ENCODE measurements at regions not wholly inside any gene's neighbourhood (a gene's known extent, or its start where the extent isn't known, plus 50 kb on each side); places are given as distances from the start of the nearest gene placed in this dataset.
"Not testable (repeated sequence)": the region's sequence is repeated elsewhere in the genome, so short reads cannot be mapped to it uniquely, and the experiment has no call there.

DNA sequence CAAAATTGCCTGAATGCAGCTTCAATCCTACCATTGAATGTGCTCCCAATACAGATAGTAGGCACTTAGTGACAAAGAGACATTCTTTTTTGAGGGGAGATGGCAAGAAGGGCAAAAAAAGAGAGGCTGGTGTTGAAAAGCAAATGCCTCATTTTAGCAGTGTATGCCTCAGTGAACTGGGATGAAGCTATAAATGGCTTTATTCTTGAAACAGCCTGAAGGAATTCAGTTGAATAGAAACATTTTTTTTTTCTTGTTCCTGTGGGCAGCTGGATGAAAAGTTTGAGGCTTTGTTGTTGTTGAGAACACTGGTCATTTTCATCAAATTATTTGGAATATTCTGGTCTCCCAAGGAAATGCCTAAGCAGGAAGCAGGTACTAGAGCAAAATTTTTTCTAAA, 228.9 kb downstream of the RNF144A start:
- DNase-seq: no peak

DNA sequence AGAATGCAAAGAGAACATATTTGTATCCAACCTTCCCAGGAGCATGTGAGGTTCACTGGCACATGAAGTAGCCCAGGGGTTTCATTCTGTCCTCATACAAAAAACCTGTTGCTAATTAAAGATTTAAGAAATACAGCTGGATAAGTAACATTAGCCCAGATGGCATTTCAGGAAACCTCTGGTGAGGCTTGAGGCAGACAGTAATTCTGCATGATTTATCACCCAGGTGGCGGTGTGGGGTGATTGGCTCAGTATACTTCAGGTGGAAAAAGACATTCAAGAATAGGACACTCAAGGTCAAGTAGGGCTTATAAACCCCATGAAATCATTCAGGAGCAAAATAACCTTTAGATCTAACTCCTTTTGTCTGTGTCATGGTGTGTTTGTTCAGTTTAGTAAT, 237.4 kb downstream of the RNF144A start:
- no peak for DNase-seq

DNA sequence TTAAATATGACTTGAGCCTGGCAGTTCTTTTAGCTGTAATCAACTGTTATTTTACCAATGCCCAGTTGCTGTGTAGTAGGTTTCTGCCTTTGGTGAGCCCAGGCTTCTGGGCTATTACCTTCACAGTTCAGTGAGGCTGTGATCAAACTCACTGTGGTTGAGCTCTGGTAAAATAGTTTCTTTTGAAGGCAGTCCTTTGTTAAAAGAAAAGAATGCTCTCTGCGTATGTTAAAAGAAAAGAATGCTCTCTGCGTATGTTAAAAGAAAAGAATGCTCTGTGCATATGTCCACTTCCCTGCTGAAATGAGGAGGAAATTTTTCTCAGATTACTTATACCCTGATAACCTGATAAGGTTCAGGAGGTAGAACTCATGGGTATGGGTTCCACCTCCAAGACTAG, 244.3 kb downstream of the RNF144A start:
- no peak for DNase-seq

DNA sequence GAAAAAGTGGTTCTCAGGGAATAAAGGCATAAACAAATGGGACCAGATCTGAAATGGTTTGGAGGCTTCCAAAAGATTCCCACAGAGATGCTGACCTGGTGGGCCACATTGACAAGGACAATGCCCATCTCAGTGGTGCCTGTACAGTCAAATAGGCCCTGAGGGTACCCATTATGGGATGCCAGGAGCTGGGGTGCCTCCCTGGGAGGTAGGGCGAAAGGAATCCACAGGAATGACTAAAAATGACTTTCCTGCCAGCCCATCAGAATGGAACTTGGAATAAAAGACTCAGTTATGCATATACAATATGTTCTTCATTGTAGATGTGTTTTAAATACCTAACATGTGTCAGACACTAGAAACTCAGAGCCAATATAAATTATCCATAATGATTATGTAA, 248.5 kb downstream of the RNF144A start:
- DNase-seq: no peak

DNA sequence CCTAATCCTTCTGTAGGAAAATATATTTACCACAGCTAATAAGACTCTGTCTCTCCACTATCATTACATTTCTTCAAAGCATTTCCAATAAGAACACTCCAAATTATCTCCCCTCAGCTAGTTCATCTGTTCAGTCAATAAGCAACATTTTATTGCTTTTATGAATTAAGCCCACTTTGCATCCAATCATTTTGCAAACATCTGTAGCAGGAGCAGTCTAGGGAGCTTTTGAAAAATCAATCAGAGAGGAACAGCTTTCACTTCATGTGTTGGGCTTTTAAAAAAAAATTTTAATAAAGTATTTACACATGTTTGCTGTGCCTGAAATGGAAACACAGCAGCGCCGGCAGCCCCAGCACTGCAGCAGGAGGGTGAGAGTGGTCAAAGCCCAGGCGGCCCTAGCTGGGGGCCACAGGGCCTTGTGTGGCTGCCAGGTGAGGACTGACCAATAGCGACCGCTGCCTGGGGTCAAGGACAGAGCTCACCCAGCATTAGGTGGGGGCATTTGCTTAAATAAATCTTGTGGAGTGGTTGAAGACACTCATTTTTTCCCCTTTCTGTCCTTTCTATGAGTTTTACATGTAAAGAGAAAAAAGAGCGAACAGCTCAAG, 250.7 kb downstream of the RNF144A start:
- DNase-seq: no peak

DNA sequence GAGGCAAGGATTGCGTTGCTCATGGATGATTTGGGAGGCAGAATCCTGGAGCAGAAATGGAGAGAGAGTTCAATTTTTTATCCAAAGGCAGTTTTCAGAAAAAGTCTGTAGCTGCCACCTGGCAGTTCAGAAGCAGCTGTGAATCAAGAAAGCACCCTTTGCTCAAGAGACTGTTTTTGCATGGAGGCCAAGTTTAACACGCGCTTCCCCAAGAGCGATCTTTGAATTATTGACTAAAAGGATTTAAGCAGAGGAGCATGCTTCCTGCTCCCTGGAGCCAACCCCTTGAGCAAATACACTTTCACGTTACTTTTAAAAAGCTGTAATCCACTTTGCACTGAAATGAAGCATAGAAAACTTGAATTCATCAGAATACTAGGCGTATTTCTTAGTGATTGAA, 252.4 kb downstream of the RNF144A start:
- DNase-seq: no peak

DNA sequence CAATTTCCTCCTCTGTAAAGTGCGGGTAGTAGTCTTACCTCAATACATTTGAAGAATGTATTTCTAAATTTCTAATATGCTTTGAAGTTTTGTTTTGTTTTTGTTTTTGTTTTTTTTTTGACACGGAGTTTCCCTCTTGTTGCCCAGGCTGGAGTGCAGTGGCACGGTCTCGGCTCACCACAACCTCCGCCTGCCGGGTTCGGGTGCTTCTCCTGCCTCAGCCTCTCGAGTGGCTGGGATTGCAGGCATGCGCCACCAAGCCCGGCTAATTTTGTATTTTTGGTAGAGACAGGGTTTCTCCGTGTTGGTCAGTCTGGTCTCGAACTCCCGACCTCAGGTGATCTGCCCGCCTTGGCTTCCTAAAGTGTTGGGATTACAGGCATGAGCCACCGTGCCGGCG, 261.8 kb downstream of the RNF144A start:
- DNase-seq: not testable (repeated sequence)

DNA sequence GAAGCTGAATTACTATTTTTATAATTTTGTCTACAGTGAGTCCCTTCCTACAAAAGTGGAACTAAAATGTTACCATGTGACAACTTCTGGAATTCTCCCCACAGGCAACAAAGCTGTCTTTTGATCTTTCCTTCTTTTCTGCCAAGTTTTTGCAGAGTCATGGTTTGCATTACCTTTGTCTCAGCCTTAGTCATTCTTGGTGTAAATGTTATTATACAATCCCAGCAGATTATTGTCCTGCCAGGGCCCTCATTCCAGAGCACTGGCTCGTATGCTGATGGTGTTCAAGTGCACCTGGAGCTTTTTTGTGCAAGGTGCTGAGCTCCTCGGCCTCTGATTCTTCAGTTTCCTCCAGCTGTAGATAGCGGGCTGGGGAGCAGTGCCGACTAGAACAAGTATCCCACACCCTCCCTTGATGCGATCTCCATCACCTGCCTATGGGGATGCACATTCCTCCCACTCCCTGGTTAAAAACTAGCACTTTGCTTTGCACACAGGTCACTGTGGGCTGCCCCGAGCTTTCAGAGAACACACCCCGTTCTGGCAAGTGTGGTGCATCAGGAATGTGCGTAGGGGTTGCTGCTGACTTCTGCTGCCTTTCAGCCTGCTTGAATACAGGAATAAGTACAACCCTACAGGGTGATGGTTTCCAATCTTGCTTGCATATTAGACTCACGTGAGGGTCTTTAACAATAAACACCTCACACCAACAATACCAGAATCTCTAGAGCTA, 263.6 kb downstream of the RNF144A start:
- DNase-seq: no peak

DNA sequence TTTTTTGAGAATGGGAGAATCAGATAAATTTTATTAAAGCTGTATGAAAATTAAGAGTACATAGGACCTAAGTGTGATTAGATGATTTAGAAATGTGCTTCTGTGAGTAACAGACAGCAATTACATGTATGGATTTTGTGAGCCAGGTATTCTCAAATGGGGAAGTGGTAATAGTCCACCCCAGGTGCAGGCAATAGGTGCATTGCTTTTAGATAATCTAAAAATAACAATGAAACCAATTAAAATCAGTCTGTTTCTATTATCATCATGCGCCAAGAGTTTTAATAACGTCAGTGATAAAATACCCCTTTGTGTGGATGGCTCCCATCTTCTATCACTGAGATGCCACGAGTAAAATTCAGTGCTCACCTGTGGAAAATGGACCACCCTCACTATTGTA, 265.3 kb downstream of the RNF144A start:
- DNase-seq: no peak

DNA sequence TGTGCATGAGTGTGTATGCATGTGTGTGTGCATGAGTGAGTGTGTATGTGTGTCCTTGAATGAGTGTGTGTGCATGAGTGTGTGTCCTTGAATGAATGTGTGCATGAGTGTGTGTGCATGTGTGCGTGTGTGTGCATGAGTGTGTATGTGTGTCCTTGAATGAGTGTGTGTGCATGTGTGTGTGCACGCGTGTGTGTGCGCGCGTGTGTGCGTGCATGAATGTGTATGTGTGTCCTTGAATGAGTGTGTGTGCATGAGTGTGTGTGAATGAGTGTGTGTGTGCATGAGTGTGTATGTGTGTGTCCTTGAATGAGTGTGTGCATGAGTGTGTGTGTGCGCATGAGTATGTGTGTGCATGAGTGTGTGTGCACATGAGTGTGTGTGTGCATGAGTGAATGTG, 271.9 kb downstream of the RNF144A start:
- DNase-seq: no peak

DNA sequence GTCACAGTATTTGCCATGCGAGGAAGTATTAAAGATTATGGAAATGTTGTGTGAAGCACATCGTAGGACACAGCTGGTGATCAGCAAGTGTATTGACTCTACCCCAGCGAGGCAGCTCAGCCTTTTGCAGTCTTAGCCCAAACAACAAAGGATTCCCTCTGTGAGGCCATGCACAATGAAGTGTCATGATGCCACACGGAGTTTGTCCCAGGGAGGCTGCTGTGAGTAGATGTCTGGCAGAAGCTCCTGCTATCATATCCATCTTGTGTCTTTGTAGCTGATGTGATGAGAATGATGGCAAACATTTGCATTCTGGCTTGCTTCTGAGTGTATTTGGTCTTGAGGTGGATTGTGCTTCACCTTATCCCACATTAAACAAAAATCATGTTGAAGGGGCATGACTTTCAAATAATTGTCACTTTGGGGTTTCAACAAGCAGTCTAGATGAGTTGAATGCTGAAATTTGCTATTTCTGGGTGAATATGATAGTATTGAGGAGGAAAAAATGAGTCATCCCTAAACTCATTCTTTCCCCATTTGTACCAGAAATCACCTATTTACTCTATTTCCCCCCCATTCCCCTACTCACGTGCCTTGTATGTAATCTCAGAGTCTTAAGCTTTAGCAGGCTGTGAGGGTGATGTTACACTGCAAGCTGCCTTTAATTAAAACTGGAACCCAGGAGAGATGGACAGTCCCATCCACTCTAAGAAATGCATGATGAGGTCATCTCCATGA, 273.5 kb downstream of the RNF144A start:
- no peak for DNase-seq

DNA sequence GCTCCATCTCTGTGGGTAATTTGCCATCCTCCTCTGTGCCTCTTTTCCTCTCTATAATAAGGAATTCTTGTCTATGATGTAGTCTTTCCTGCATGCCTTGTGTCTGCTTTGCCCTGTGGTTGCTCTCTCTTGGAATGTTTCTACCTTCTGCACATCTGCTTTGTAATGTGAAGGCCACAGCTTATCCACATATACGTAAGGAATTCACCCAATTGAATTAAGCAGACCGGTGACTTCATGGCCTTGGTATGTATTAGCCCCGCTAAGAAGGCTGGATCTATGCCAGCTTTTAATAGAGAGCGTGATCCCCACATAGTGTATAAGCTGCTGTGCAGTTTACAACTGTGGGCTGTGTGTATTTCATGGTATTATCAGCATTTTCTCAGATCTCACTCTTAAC, 274.7 kb downstream of the RNF144A start:
- DNase-seq: no peak

DNA sequence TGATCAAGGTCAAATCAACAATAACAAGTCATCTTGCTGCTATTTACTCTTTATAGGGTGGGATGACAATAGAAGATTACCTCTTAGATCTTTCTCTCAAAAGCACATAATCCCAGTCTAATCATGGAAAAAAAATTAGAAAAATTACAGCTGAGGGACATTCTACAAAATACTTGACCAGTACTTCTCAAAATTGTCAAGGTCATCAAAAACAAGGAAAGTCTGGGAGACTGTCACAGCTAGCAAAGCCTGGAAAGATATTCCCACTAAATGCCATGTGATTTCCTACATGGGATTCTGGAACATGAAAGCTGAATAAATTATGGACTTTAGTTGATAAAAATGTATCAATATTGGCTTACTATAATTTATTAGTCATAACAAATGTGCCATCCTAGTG, 276.2 kb downstream of the RNF144A start:
- no peak for DNase-seq

DNA sequence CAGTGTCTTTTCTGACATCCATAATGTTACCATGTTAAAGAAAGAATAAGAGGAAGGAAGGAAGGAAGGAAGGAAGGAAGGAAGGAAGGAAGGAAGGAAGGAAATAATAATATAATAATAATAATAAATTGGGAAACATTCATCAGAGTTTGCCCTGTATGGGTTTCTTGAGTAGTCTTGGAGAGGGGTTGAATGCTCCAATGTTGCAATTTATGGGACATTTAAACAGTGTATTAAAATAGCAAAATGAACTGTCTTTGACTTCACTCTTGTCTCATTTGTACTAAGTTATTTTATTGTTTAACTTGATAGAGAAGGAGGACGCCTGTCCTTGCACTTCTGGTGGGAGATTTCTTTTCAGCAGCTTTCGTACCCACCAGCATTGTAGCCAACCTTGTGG, 277.7 kb downstream of the RNF144A start:
- DNase-seq: no peak

DNA sequence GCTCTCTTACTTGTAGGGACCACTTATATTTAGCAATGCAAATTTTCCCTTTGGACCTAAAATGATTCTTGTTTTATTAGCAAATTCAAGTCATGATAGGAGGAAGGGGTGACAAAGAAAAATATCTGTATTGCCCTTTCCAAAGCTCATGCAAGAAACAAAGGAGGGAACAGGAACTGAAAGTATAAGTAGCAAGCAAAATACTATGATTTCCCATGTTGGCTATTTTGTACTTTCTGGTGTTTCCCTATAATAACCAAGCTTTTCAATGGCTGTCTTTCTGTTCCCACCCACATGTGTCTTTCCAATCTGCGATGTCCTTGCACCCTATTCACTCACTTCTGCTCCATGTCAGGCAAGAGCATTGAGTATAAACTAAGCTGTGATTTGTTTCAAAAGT, 279.7 kb downstream of the RNF144A start:
- no peak for DNase-seq

DNA sequence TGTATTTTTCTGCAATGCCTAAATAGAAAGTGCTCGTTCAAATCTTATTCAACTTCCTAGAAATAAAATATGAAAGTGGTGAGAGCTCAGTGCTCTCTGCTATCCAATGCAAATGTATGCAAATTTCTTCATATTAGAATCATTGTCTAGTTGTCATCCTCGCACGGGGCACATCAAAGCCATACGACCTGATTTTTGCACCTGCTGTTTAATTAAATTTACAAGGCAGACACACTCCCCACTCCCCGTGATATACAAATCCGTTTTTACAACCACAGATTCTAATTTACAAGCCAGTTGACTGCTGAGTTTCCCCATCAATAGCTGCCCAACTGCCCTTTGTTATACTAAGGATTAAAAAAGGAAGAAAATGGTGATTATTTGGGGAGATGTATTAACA, 284.6 kb downstream of the RNF144A start:
- no peak for DNase-seq

DNA sequence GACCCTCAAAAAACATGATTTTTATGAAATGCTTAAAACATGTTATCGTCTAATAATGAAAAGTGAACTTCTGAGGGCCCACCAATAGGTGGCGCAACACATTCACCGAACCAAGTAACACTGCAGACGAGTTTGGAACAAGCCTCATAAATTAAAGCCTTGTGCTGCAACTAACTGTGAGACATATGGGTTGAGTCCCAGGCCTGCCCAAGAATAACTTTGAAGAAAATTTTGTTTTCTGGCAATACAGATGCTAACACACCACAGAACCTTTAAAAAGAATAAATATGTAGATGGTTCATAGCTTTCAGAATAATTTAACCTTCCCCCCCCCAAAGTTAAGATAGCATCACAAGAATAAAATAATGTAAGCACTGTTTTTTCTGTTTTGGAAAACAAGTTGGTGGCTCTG, 285.9 kb downstream of the RNF144A start:
- DNase-seq: peak; percentile 40

DNA sequence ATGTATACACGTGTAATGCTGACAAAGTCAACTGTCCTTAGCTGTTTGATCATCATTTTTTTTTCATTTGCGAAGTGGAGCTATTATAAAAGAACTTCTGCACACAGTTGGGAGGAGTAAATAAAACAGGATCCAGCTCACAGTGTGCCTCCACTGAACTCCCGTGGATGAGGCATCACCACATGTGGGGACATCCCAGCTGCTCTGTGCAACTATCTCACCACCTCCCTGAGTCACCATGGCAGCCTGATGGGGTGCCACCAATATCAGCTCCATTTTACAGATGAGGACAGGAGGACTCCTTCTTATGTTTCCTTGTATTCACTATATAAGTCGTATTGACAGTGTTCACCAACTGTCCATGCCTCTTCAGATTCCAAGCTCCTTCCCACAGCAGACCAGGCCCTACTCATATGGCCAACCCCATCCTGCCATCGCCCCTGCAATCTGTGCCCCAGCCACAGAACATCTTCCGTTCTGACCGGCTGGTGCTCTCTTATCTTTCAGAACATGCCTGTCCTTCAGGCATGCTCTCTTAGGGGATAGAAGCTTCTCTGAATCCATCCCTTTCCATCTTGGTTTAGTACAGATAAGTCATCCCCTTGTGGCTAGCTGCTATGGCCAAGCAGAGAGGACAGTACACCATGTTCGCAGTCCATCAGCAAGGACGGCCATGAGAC, 288.1 kb downstream of the RNF144A start:
- no peak for DNase-seq

DNA sequence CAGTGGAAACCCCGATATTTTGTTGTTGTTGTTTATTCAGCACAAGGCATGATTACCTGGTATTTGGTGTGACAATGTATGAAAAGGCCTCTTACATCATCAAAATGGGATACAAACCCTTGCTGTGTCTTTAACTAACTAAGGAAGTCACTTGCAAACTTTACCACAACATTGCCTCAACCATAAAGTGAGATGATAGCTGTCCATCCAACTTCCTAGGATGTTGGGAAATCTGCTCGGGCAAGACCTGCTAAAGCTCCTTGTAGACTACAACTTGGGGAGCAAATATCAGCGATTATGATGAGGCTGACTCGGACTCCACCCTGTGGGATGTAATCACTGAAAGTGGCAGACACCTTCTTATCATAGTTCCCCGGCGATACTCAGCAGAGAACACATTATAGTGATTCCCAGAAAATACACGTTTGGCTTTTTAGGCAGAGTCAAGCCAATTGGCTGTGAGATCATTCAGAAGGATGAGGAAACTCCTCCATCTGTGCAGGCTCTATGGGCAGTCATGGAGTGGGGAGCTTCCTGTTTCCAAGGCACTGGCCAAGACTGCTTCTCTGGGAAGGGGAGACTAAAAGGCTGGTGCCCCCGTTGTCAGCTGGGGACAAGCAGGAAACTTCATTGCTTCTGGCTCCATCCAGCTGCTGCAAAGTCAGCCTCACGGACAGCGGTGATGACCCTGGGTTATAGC, 289.0 kb downstream of the RNF144A start:
- no peak for DNase-seq

DNA sequence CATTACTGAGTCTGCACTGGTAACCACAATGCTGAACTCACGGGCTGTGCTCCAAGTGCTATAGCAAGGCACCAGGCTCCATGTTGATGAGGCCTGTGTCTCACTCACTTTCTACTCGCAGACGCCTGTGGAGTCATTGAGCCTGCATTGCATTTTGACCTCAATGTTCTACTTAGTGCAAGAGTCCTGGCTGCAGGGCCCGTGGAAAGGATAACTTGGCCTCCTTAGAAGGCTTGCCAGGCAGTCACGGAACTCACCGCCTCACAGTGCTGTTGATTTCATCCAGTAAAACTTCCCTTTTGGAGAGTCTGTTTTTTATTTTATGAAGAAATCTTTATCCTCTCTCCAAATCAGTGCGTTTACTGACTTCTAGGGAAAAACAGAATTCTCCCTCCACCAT, 290.4 kb downstream of the RNF144A start:
- no peak for DNase-seq

DNA sequence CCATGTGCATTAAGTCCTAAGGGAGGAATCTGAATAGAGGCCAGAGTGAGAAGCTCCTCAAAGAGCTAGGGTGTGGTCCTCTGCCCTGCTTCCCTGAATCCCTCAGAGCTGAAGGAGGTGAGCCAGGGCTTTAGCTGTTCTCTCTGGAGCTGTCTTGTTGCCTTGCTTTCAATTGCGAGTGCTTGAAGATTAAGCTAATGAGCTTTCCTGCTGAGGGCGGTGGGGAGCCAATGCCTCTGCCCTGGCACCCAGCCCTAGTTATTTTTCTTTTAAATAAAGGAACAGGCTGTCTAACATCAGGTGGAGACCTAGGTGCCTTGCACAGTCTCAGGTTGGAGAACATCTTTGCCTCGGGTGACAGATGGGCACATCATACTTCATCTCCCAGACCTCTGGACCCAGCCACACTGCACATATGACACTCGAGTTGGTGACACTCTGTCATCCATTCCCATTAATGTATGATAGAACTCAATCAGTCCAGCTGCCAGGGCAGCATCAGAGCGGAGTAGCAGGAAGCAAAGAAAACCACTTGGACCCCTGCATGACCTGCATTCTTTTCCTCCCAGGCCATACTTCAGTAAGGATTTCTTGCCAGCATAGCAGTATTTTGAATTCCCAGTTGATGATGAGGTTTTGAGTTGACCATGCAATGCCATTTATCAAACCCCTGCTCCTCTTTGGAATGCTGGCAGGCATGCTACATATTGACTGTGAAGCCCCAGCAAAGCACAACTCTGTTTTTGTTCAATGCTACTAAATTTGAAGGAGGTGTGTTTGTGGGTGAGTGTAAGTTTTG, 292.7 kb downstream of the RNF144A start:
- no peak for DNase-seq

DNA sequence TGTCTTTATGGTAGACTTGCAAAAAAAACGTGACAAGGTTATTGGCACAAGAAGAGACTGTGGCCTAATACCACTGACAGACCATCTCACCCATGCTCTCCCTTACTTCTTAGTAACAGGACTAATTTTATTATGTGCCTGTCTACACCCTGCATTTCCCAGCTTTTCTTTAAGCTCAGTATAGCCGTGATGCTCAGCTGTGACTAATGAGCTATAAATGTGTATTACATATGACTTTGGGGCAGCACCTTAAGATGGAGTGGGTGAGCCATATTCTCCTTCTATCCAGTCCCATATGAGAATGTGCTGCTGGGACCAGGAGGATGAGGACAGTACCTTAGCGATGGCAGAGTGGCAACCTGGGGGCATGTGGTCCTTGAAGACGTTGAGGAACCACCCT, 293.5 kb downstream of the RNF144A start:
- DNase-seq: no peak
